Vagina (tissue), 2 donors: ENCODE measurements at regions not wholly inside any gene's neighbourhood (a gene's known extent, or its start where the extent isn't known, plus 50 kb on each side); places are given as distances from the start of the nearest gene placed in this dataset.

Experiments
- DNase-seq, 2 donors: peaks; one replicate each; pipeline ENCODE4 v3.0.0-alpha.2; 2017; ENCODE audit errors: extremely low spot score in 2 of 2
- H3K27ac ChIP-seq: fragments of 200-600 bp; sonication (generic); one replicate; pipeline ENCODE4 v1.5.1; 2019
- H3K27me3 ChIP-seq: fragments of 200-600 bp; sonication (generic); one replicate; pipeline ENCODE4 v1.5.1; 2019
- H3K36me3 ChIP-seq, 2 donors: fragments of 200-600 bp; sonication (generic); one replicate each; pipeline ENCODE4 v1.5.1; 2017 to 2019
- H3K4me1 ChIP-seq: fragments of 200-600 bp; sonication (generic); one replicate; pipeline ENCODE4 v1.5.1; 2019
- H3K4me3 ChIP-seq, 2 donors: fragments of 200-600 bp; sonication (generic); 1 replicate in 1 of 2; 2 replicates in 1 of 2; pipeline ENCODE4 v1.5.1; 2016 to 2019
- H3K9me3 ChIP-seq: fragments of 200-600 bp; sonication (generic); one replicate; pipeline ENCODE4 v1.5.1; 2019
- POLR2A ChIP-seq, 2 donors: fragments of 450-650 bp; IDR thresholded peaks; one replicate each; pipeline ENCODE4 v1.6.1; 2017; ENCODE audit warnings: antibody characterized with exemption in 2 of 2, mild to moderate bottlenecking in 2 of 2, moderate library complexity in 2 of 2
- POLR2AphosphoS5 ChIP-seq, 2 donors: sonication (generic); formaldehyde crosslinking; IDR thresholded peaks; one replicate each; pipeline ENCODE4 v1.9.0; 2017; ENCODE audit warnings: antibody characterized with exemption in 2 of 2, mild to moderate bottlenecking in 2 of 2, low read depth in 1 of 2; ENCODE audit not compliant: insufficient read depth in 1 of 2
- intact Hi-C: fragments of 100-400 bp; cut with DNase I; formaldehyde crosslinking; loops from one replicate; pipeline ENCODE4 v1.15.1; 2023
- TF ChIP-seq, protein P1 (sequence below), 3 experiments: fragments of 450-650 bp in 2 of 3; fragments of 200-600 bp in 1 of 3; sonication (generic) in 1 of 3; IDR thresholded peaks; one replicate each; pipeline ENCODE4 v1.5.1; 2017 to 2019; ENCODE audit warnings: antibody characterized with exemption in 3 of 3, mild to moderate bottlenecking in 2 of 3, moderate library complexity in 2 of 3

GRCh38 chr22:48398181-48398905 lies 1429.3 kb downstream of the BRD1 start:
- no peaks in the 10 kb centered on the region for H3K27me3 ChIP-seq
- intact Hi-C loops: no loop called here
- H3K36me3 ChIP-seq: no peaks in the 10 kb centered on the region
- H3K27ac ChIP-seq: no peak overlapping the region
- DNase-seq: peak in 1 of 2 donors; percentile 52
- H3K4me3 ChIP-seq: no peak overlapping the region
- no peak for TF ChIP-seq POLR2AphosphoS5 (IDR thresholded peaks at IDR 0.05; ENCODE audit: insufficient read depth in 1 of 2, low read depth in 1 of 2)
- no peaks in the 10 kb centered on the region for H3K4me1 ChIP-seq
- H3K9me3 ChIP-seq: no peaks in the 10 kb centered on the region

- no peaks in the 10 kb centered on the region for H3K27me3 ChIP-seq
Measured at GRCh38 chr22:48397531-48398180, 1430.0 kb downstream of the BRD1 start.

DNA sequence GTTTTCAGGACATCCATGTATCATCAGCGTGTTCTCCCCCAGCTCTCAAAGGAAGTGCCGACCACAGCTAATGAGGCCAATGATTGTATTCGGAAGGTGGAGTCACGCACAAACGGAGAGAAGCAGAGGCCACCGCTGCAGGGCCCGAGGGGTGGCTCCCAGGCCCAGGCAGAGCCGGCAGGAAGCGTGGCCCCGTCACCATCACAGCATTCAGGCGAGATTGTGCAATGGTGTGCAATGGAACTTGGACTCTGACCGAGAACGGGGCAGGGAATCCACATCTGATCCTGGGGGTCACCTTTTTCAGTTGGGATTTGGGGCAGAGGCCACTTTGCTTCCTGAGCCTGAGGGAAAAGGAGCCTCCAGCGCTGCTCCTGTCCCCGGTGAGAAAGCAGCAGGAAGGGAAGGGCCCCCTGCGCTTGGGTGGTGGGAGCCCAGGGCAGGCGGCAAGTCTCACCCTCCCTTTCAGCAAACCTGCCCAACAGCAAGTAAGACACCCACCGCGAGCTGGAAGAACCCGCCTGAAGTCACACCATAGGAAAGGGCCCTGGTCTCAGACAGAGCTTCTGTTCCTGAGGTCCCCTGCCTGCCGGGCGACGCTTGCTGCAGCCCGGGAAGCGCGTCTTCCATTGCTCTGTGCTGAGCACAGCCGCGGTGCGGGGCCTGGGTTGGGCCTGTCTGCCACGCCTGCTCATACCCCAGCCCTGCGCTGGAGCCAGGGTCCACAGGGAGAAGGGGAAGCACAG lies 1430.7 kb downstream of the BRD1 start:
- Histone ChIP-seq H3K36me3 (no peaks in the 10 kb centered on the region), H3K27me3 (no peaks in the 10 kb centered on the region), H3K4me3 (no peak overlapping the region), H3K27ac (no peak overlapping the region), H3K9me3 (no peaks in the 10 kb centered on the region), H3K4me1 (no peaks in the 10 kb centered on the region)
- DNase-seq: peak in 1 of 2 donors; percentile 72
- intact Hi-C loops: no loop called here
- TF ChIP-seq, protein P1, sequence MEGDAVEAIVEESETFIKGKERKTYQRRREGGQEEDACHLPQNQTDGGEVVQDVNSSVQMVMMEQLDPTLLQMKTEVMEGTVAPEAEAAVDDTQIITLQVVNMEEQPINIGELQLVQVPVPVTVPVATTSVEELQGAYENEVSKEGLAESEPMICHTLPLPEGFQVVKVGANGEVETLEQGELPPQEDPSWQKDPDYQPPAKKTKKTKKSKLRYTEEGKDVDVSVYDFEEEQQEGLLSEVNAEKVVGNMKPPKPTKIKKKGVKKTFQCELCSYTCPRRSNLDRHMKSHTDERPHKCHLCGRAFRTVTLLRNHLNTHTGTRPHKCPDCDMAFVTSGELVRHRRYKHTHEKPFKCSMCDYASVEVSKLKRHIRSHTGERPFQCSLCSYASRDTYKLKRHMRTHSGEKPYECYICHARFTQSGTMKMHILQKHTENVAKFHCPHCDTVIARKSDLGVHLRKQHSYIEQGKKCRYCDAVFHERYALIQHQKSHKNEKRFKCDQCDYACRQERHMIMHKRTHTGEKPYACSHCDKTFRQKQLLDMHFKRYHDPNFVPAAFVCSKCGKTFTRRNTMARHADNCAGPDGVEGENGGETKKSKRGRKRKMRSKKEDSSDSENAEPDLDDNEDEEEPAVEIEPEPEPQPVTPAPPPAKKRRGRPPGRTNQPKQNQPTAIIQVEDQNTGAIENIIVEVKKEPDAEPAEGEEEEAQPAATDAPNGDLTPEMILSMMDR (IDR thresholded peaks at IDR 0.05): no peak
- TF ChIP-seq POLR2AphosphoS5 (IDR thresholded peaks at IDR 0.05; ENCODE audit: insufficient read depth in 1 of 2, low read depth in 1 of 2) (no peak), POLR2A (IDR thresholded peaks at IDR 0.05) (no peak)

More at GRCh38 chr22:48397531-48398180, 1430.0 kb downstream of the BRD1 start:
- Histone ChIP-seq H3K27ac (no peak overlapping the region), H3K4me1 (no peaks in the 10 kb centered on the region), H3K36me3 (no peaks in the 10 kb centered on the region), H3K9me3 (no peaks in the 10 kb centered on the region), H3K4me3 (no peak overlapping the region)
- intact Hi-C loops: no loop called here
- TF ChIP-seq POLR2A (IDR thresholded peaks at IDR 0.05) (no peak), POLR2AphosphoS5 (IDR thresholded peaks at IDR 0.05; ENCODE audit: insufficient read depth in 1 of 2, low read depth in 1 of 2) (no peak)
- TF ChIP-seq, protein P1 (IDR thresholded peaks at IDR 0.05): no peak
- peak in 1 of 2 donors; percentile 77 for DNase-seq

DNA sequence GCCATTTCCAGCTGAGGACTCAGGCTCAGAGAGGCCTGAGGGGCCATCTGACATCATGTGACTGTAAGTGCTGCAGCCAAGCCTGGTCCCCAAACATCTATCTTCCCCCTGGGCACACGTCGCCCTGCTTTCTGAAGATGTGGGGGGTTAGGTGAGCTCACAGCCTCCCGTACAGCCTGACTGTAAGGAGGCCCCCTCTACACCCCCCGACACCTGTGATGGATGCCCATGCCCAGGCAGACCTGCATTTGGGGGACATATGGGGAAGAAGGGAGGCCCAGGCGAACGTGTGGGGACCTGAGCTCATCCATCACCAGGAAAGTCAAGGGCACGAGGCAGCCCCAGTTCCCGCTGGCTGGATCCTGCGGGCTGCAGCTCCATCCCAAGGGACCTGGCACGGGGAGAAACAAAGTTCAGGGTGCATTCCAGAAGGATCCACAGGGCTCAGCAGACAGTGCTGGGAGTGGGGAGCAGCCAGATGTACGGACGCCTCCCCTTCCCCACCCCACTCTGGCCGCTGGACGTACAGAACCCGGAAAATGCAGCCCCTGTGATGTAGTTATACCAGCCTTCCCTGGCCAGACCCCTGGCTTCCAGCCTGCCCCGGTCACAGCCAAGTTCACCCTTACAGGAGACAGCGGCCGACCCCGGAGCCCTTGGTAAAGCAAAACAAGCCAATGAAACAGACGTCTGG lies 1431.4 kb downstream of the BRD1 start:
- no peak overlapping the region for H3K4me3 ChIP-seq
- no peaks in the 10 kb centered on the region for H3K4me1 ChIP-seq
- TF ChIP-seq, protein P1 (IDR thresholded peaks at IDR 0.05): no peak
- TF ChIP-seq POLR2A (IDR thresholded peaks at IDR 0.05) (no peak), POLR2AphosphoS5 (IDR thresholded peaks at IDR 0.05; ENCODE audit: insufficient read depth in 1 of 2, low read depth in 1 of 2) (no peak)
- no peaks in the 10 kb centered on the region for H3K9me3 ChIP-seq
- H3K27me3 ChIP-seq: no peaks in the 10 kb centered on the region
- no peaks in the 10 kb centered on the region for H3K36me3 ChIP-seq
- no peak for DNase-seq
- intact Hi-C loops: no loop called here
- H3K27ac ChIP-seq: no peak overlapping the region

DNA sequence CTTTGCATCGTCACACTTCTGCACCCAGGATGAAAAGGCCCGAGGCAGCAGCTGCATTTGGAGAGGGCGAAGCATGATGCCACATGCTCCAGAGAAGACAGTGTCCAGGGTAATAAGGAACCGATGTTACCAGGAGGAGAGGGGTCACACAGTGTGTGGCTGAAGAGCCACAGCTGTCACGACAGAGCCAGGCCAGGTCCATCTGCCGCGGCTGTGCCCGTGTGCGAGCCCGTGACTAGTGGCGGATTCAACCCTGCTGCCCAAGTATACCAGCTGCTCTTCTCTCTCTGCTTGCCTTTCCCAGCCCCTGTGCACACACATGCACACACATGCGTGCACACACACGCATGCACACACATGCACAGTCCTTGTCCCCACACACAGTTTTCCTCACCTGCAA lies 1432.5 kb downstream of the BRD1 start:
- H3K27me3 ChIP-seq: no peaks in the 10 kb centered on the region
- intact Hi-C loops: no loop called here

More for the DNA sequence above, 1432.5 kb downstream of the BRD1 start:
- Histone ChIP-seq H3K9me3 (no peaks in the 10 kb centered on the region), H3K36me3 (no peaks in the 10 kb centered on the region), H3K4me1 (no peaks in the 10 kb centered on the region), H3K27ac (no peak overlapping the region), H3K4me3 (no peak overlapping the region)
- TF ChIP-seq POLR2A (IDR thresholded peaks at IDR 0.05) (no peak), POLR2AphosphoS5 (IDR thresholded peaks at IDR 0.05; ENCODE audit: insufficient read depth in 1 of 2, low read depth in 1 of 2) (no peak)
- TF ChIP-seq, protein P1 (IDR thresholded peaks at IDR 0.05): no peak
- no peak for DNase-seq
